ENCODE measurements at regions not wholly inside any gene's neighbourhood (a gene's known extent, or its start where the extent isn't known, plus 50 kb on each side); places are given as distances from the start of the nearest gene placed in this dataset.

GRCh38 chr13:103195762-103196161 is 129.5 kb upstream of the SLC10A2 start:
- no peak for TF ChIP-seq CTCF (IDR thresholded peaks at IDR 0.05)
- no peak for TF ChIP-seq POLR2A (IDR thresholded peaks at IDR 0.05)
